GM13977 (cell line): ENCODE measurements at regions not wholly inside any gene's neighbourhood (a gene's known extent, or its start where the extent isn't known, plus 50 kb on each side); places are given as distances from the start of the nearest gene placed in this dataset.

Experiments used
- DNase-seq: peaks from one replicate; pipeline ENCODE4 v3.0.0; 2012; ENCODE audit warnings: low spot score
- in situ Hi-C: fragments of 300-500 bp; cut with MboI; formaldehyde crosslinking; loops from one replicate; pipeline ENCODE4 v1.12.0; 2022; ENCODE audit warnings: low sequenced_read_pairs, low pct_unique_long_range_greater_than_20kb, mixed read lengths, inconsistent platforms; ENCODE audit not compliant: unreplicated experiment
- TF ChIP-seq, protein P1 (sequence below): IDR thresholded peaks from 2 replicates; pipeline ENCODE4 v1.5.1; 2012; ENCODE audit warnings: mild to moderate bottlenecking, control low read depth; ENCODE audit not compliant: insufficient read depth; ENCODE audit errors: extremely low read depth, missing control alignments

DNA sequence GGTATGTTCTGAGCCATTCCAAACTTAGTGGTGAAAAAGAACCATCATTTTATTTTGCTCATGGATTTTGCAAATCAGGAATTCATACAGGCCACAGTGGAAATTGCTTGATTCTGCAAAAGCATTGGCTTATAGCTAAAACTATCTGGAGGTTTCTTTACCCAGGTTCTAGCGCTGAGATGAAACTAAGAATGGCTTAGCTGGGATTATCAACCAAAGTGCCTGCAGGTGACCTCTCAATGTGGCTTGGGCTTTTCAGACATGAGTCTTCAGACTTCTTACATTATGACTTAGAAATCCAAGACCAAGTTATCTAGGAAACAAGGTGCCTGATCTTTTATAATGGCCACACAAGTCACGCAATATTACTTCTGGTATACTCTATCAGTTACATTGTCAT is 140.1 kb downstream of the HGF start:
- DNase-seq = no peak
- in situ Hi-C loops = no loop called here
- TF ChIP-seq, protein P1, sequence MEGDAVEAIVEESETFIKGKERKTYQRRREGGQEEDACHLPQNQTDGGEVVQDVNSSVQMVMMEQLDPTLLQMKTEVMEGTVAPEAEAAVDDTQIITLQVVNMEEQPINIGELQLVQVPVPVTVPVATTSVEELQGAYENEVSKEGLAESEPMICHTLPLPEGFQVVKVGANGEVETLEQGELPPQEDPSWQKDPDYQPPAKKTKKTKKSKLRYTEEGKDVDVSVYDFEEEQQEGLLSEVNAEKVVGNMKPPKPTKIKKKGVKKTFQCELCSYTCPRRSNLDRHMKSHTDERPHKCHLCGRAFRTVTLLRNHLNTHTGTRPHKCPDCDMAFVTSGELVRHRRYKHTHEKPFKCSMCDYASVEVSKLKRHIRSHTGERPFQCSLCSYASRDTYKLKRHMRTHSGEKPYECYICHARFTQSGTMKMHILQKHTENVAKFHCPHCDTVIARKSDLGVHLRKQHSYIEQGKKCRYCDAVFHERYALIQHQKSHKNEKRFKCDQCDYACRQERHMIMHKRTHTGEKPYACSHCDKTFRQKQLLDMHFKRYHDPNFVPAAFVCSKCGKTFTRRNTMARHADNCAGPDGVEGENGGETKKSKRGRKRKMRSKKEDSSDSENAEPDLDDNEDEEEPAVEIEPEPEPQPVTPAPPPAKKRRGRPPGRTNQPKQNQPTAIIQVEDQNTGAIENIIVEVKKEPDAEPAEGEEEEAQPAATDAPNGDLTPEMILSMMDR = no peak

DNA sequence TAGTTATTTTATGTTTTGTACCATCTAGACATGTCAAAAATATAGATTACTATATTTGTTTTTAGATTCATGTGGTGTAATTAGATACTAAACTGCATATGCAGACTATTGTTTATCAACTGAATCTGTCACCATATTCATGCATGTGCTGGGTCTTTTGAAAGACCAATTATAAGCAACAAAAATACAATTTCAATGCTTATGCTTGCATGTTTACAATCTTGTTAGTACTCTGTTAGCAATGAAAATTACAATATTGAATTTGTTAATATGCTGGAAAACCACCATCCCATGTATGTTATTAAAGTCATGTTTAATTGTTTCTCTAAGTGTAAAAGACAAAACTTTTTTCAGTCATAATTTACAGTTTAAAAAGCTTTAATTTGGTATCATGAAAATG is 140.9 kb downstream of the HGF start:
- in situ Hi-C loops = no loop called here
- TF ChIP-seq, protein P1 = no peak

DNA sequence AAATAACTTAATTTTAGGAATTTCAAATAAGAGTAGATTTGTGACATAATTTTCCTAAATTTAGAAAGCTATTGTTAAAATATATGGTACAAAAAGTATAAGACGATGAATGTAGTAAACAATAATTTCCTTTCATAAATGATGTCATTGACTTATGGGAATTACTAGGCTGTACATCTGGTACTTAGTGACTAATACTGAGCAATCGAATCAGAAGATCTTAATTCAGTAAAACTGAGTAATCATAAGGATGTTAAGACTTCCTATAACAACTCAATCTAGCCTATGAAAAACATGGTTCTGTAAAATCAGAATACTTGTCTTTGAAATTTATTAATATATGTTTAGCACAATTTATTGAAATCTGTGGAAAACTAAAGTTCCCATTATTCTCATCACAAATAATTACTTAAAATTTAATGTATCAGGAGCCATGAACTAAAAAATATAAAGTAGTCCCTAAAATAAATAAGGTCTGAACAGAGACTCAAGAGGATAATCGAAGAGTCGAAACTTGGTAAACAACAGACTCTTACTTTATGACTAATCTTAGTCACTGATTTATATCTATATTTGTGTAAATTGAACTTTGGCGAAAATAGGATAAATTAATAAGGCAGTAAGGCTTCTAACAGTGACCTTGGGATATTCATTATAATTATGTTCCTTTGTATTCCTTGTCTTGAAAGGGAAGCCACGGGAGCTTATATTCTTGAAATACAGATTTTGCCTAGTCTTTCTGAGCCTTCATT is 142.1 kb downstream of the HGF start:
- in situ Hi-C loops = no loop called here
- TF ChIP-seq, protein P1 = no peak
- DNase-seq = no peak

More for the DNA sequence above, 140.9 kb downstream of the HGF start:
- DNase-seq = no peak

DNA sequence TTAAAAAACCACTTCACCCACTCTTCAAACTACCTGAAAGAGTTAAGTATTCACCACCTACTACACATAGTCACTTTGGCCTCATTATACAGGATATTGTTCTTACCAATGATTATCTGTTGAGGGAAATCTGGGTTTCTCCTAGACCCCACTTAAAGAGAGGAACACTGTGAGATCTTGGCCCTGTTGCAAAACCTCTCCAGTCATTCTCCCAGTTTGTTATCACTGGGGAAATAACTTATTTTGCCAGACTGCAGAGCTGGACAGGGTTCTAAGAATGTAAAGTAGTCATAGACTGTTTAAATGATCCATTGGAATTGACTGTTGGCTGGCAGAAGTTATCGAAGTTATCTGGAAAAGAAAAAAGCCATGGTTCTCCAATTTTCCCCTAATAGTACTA is 143.8 kb downstream of the HGF start:
- TF ChIP-seq, protein P1 = no peak
- in situ Hi-C loops = no loop called here
- no peak for DNase-seq

DNA sequence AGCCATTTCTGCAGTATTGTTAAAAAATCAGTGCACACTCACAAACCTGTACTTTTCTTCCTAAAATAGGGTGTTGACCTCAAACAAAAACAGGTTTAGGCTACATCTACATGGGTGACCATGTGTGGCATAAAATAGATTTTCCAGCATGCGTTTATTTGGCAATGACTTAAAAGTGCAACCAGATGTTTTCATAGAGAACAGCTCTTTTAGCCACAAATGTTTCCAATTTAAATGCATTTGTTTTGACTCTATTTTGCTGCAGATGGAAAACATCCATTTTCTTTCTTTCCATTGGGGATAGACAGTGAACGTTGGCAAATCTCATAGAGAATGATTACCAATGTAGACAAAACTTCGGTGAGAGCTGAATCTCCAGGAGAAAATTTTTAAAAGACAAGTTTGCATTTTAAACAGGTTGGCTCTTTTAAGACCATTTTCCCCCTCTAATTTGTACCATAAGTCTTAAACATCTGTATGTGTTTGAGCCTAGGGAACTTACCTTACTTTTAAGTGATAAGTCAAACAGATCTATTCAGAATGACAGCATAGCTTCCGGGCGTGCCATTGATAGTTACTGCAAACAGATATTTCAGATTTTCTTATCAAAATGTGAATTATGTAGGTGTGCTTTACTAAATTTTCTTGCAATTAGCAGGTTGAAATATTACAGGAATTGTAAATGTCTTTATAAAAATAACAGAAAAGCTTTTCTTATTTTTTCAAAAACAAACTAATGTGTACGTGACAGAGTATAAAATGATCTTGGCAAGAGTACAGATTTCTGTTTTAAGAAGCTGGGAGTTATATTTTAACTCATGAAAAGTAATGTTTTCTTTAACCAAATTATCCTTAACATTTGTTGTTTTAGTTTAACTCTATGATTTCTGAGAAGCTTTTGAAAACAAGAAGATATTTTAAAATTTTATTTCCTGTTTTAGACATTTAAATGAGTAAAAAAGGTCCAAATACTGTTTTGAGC is 144.9 kb downstream of the HGF start:
- DNase-seq = no peak
- TF ChIP-seq, protein P1 = no peak
- in situ Hi-C loops = no loop called here

DNA sequence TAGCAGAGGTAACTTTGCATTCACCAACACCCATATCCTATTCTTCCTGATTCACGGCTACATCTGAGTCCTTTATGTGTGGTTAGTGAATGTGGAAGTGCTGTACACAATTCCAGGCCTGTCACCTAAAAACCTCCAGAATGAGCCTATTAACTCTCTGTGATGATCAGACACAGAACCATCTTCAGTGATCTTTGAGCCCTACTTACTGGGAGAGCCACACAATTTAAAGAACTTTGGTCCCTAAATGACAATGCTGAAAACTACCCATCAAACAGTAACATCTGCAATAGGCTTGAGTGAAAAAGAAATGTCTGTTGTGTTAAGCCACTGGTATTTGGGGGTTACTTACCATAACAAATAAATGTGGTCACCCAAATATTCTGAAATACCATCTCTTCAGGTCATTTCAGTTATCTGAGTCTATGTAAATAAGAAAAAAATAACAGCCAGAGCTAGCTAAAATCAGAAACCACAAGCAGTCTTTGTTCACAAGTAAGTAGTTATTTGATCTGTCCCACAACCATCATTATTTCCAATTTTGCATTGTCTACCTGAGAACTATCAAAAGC is 145.7 kb downstream of the HGF start:
- DNase-seq = no peak
- in situ Hi-C loops = no loop called here
- TF ChIP-seq, protein P1 = no peak
